BLaER1 (cell line): ENCODE measurements at regions not wholly inside any gene's neighbourhood (a gene's known extent, or its start where the extent isn't known, plus 50 kb on each side); places are given as distances from the start of the nearest gene placed in this dataset.

Experiments
- H3K27ac ChIP-seq: shearing (Covaris generic); formaldehyde crosslinking; 2 replicates; pipeline ENCODE4 v1.8.1; 2022
- H3K27me3 ChIP-seq: shearing (Covaris generic); formaldehyde crosslinking; 2 replicates; pipeline ENCODE4 v1.8.1; 2022
- H3K36me3 ChIP-seq: shearing (Covaris generic); formaldehyde crosslinking; 2 replicates; pipeline ENCODE4 v1.8.1; 2022
- H3K4me1 ChIP-seq: shearing (Covaris generic); formaldehyde crosslinking; 2 replicates; pipeline ENCODE4 v1.8.1; 2022
- H3K4me2 ChIP-seq: shearing (Covaris generic); formaldehyde crosslinking; 2 replicates; pipeline ENCODE4 v1.8.1; 2022
- H3K4me3 ChIP-seq: shearing (Covaris generic); formaldehyde crosslinking; 2 replicates; pipeline ENCODE4 v1.8.1; 2022
- H3K9ac ChIP-seq: shearing (Covaris generic); formaldehyde crosslinking; 2 replicates; pipeline ENCODE4 v1.8.1; 2022
- H3K9me3 ChIP-seq: shearing (Covaris generic); formaldehyde crosslinking; 2 replicates; pipeline ENCODE4 v1.8.1; 2022
- H4K20me1 ChIP-seq: shearing (Covaris generic); formaldehyde crosslinking; 2 replicates; pipeline ENCODE4 v1.8.1; 2022
- Cebpa-rat ChIP-seq: shearing (Covaris generic); IDR thresholded peaks from 2 replicates; pipeline ENCODE4 v1.8.1; 2022

DNA sequence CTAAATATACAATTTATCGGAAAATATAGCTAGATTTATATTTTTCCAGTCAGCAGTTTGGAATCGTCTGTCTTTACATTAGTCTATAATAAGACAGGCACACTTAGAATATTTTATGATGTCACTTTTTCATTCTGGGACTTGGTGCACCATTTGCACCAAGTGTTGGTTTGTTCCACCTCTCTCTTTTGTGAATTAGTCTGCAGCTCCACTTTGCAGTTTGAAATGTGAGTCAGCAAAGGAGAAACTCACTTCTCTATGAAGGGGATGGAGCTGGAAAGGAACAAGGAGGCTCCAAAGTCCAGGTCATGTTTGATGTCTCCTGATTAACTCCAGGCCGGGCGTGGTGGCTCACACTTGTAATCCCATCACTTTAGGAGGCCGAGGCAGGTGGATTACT is 63.8 kb upstream of the RTN4 start:
- H3K4me1 ChIP-seq: peaks cover 99% of the 10 kb centered on the region

DNA sequence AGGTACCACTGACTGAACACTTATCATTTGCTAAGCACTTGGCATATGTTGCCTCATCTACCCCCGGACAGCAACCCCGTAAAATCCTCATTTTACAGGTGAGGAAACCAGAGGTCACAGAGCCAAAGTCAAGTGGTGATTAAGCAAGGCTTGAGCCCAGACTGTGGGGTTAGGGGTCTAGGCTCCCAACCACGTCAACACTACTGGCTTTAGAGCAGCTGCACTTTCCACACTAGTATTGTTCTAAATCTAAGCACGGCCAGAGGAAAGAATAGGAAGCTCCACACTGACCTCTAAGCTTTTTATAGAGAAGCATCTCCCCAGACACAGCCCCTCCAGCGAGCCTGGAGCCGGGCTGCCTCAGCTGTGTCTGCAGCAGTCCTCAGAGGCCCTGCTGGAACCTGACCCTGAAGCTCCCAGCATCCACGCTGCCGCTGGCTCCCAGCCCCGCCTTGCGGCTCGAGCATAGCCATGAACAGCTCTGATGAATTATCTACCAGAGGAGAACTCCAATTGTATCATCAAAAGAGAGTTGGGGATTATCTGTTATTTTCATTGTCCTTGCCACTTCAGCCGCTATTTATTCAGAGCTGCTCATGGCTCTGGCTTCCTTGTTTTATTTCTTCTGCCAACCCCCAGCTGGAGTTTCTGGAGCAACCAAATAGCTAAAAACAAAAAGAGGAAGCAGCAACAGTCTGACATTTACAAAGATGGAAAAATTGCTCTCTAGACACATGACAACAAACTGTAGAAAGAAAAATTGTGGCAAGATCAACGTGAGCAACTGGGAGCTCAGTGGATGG is 62.2 kb upstream of the RTN4 start:
- H3K4me3 ChIP-seq: peak overlapping the region; percentile 56
- no peaks in the 10 kb centered on the region for H3K9me3 ChIP-seq
- H3K4me2 ChIP-seq: peak overlapping the region; percentile 95
- peaks cover 99% of the 10 kb centered on the region for H3K4me1 ChIP-seq
- H3K27ac ChIP-seq: peak overlapping the region; percentile 90
- H4K20me1 ChIP-seq: no peaks in the 10 kb centered on the region
- no peak for TF ChIP-seq Cebpa-rat
- H3K9ac ChIP-seq: peak overlapping the region; percentile 80
- H3K36me3 ChIP-seq: no peaks in the 10 kb centered on the region
- no peaks in the 10 kb centered on the region for H3K27me3 ChIP-seq

More for the DNA sequence above, 63.8 kb upstream of the RTN4 start:
- TF ChIP-seq Cebpa-rat: no peak
- Histone ChIP-seq H3K27ac (no peak overlapping the region), H4K20me1 (peaks cover 1% of the 10 kb centered on the region; the same call in 1 of the 2 replicates), H3K4me2 (peak overlapping the region; percentile 95; the same call in 1 of the 2 replicates), H3K9ac (no peak overlapping the region), H3K27me3 (no peaks in the 10 kb centered on the region), H3K9me3 (no peaks in the 10 kb centered on the region), H3K4me3 (no peak overlapping the region; the same call in 1 of the 2 replicates), H3K36me3 (no peaks in the 10 kb centered on the region)

DNA sequence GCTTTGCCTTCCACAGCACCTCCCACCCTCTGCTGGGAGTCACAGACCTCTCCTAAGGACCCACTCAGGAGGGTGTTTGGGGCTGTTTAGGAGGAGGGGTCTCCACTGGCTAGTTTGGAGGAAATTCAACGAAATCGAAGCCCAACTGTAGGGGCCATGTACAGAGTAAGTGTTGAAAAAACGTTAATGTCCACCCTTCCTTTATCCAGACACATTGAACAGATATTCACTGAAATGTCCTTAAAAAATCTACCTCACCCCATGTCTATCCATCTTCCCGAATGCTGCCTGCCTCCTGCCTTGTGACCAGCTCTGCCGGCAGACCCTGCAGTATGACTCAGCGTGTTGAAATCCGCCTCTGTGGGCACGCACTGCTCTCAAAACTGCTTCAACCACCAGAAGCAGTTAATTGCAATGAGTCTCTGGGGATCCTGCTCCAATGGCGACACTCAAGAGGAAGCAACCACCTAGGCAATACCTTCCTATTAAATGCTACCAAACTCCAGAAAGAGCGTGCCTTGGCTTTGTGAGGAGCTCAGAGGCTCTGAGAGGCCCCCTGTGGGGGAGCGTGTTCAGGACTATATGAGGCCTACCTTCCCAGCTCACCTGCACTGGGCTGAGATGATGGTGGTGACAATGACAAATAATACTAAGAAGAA is 61.4 kb upstream of the RTN4 start:
- Histone ChIP-seq H3K36me3 (no peaks in the 10 kb centered on the region), H4K20me1 (no peaks in the 10 kb centered on the region), H3K27me3 (no peaks in the 10 kb centered on the region), H3K27ac (peak overlapping the region; percentile 90), H3K4me3 (peak overlapping the region; percentile 56), H3K4me2 (peak overlapping the region; percentile 95), H3K4me1 (peaks cover 99% of the 10 kb centered on the region), H3K9ac (peak overlapping the region; percentile 80), H3K9me3 (no peaks in the 10 kb centered on the region)
- TF ChIP-seq Cebpa-rat: peak; percentile 77

DNA sequence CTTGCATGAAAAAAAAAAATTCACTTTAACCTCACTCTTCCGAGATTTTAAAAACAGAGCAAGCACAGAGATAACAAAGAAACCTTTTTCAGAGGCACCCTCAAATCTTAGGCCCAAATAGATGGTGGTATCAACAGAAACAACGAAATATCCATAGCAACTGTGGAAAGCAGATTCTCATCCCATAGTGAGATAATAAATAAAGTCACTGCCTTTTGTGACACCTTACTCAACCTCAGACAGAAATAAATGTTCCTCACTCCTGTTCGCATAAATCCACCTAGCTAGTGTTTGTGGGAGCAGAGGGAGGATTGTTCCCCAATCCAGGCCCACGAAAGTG is 60.9 kb upstream of the RTN4 start:
- peak overlapping the region; percentile 56 for H3K4me3 ChIP-seq
- no peaks in the 10 kb centered on the region for H3K9me3 ChIP-seq
- H3K4me1 ChIP-seq: peaks cover 99% of the 10 kb centered on the region
- H3K27me3 ChIP-seq: no peaks in the 10 kb centered on the region
- H3K4me2 ChIP-seq: peak overlapping the region; percentile 95
- no peaks in the 10 kb centered on the region for H3K36me3 ChIP-seq
- no peak for TF ChIP-seq Cebpa-rat
- H3K9ac ChIP-seq: peak overlapping the region; percentile 80
- peak overlapping the region; percentile 90 for H3K27ac ChIP-seq
- no peaks in the 10 kb centered on the region for H4K20me1 ChIP-seq

DNA sequence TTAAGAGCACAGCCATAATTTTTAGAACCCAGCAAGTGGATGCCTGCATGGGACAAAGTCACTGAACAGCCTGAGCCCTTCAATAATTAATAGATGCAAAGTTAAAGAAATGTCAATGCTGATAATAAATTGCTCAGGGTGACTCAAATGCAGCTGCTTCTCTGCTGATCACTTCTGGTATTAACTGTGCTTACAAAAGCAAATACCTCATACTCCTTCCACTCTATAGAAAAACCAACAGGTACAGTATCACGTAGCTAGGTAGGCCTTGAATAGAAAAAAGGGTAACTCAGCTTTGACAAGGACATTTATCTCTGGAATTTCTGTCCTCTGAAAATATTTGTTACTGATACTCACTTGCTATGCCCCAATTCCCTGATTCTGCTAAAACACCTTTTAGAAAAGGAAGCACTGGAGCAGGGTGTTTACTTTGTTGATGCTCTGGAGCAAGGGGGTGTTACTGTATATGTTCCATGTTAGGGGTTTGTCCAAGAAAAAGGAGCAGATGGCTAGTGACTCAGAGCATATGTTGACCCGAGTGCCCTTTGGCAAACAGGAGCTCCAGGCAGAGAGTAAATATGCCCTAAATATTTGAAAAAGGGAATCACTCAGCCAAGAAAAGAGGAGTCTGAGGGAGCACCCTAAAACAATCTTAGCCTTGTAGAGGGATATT is 59.1 kb upstream of the RTN4 start:
- Histone ChIP-seq H4K20me1 (no peaks in the 10 kb centered on the region), H3K9me3 (no peaks in the 10 kb centered on the region), H3K27me3 (no peaks in the 10 kb centered on the region), H3K27ac (no peak overlapping the region), H3K4me2 (peak overlapping the region; percentile 95; the same call in 1 of the 2 replicates), H3K4me3 (no peak overlapping the region), H3K9ac (no peak overlapping the region), H3K4me1 (peaks cover 100% of the 10 kb centered on the region), H3K36me3 (no peaks in the 10 kb centered on the region)
- TF ChIP-seq Cebpa-rat: no peak

DNA sequence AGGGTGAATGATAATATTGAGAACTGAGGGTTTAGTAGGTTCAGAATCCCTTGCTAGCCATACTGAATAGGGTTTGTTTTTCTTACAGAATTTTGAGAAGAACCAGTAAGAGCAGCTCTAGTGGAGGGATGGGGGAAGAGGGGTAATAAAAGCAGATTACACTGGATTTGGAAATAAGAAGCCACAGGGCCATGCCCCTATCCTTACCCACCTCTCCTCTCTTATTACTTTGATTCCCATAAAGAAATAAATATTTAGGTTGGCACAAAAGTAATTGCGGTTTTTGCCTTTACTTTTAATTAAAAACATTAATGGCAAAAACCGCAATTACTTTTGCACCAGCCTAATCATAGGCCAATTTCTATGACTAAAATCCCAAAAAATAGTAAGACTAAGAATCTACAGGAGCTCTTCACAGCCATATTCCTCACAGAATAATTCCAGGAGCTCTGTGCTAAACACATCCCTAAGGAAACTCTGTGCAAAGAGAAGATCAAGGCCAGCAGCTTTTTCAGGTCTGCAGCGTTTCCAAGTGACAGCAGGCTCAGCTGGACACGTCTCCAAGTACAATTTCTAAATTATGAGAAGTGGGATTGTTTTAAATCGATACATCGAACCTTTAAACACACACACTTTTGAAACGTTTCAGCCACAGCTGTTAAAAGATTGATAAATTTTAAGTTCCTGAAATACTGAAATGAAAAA is 58.4 kb upstream of the RTN4 start:
- Histone ChIP-seq H3K36me3 (no peaks in the 10 kb centered on the region), H3K4me1 (peaks cover 100% of the 10 kb centered on the region)

DNA sequence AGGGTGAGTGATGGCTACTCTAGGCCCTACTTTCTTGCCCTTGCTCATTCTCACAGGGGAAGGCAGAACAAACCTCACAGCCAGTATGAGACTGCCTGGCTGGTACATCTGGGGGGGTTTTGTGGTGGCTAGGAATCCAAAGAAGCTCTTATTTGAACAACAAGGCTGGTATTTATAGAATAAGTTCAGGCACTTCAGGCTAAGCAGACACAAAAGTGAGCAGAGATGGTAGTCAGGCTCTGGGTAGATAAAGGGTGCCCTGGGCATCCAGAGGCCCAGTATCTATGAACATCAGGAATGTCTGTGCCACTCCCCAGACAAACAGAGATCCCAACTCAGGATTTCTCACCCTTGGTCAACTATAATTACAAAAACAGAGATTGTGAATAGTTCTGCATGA is 57.2 kb upstream of the RTN4 start:
- Histone ChIP-seq H4K20me1 (no peaks in the 10 kb centered on the region), H3K27ac (peak overlapping the region; percentile 69), H3K27me3 (no peaks in the 10 kb centered on the region), H3K4me2 (peak overlapping the region; percentile 35), H3K9me3 (no peaks in the 10 kb centered on the region), H3K36me3 (no peaks in the 10 kb centered on the region), H3K4me1 (peaks cover 100% of the 10 kb centered on the region), H3K9ac (no peak overlapping the region), H3K4me3 (no peak overlapping the region)
- no peak for TF ChIP-seq Cebpa-rat

More for the DNA sequence above, 58.4 kb upstream of the RTN4 start:
- Histone ChIP-seq H3K27ac (no peak overlapping the region), H3K9ac (no peak overlapping the region), H3K4me2 (peak overlapping the region; percentile 35; the same call in 1 of the 2 replicates), H4K20me1 (no peaks in the 10 kb centered on the region), H3K9me3 (no peaks in the 10 kb centered on the region), H3K27me3 (no peaks in the 10 kb centered on the region), H3K4me3 (no peak overlapping the region)
- TF ChIP-seq Cebpa-rat: no peak

DNA sequence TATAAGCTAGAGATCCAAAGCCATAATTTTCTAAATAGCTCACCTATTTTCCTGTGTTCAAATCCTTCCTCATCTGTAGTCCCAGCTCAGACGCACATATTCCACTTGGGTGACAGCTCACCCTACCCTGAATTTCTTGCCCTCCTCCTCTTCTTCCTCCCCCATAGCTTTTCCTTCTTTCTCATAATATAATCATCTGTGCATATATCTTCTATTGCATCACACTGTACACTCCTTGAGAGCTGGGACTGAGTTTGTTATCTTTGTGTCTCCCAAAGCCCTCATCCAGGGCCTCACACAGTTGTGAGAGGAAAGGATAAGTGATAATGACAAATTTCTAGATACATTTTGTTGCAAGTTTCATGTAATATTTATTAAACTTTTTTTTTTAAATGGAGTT is 55.9 kb upstream of the RTN4 start:
- no peaks in the 10 kb centered on the region for H3K9me3 ChIP-seq
- no peak overlapping the region for H3K9ac ChIP-seq
- no peak for TF ChIP-seq Cebpa-rat
- H4K20me1 ChIP-seq: no peaks in the 10 kb centered on the region
- H3K4me3 ChIP-seq: no peak overlapping the region
- H3K27me3 ChIP-seq: no peaks in the 10 kb centered on the region
- peak overlapping the region; percentile 11; the same call in 1 of the 2 replicates for H3K4me2 ChIP-seq
- H3K4me1 ChIP-seq: peaks cover 100% of the 10 kb centered on the region
- H3K27ac ChIP-seq: peak overlapping the region; percentile 51; the same call in 1 of the 2 replicates
- H3K36me3 ChIP-seq: no peaks in the 10 kb centered on the region

DNA sequence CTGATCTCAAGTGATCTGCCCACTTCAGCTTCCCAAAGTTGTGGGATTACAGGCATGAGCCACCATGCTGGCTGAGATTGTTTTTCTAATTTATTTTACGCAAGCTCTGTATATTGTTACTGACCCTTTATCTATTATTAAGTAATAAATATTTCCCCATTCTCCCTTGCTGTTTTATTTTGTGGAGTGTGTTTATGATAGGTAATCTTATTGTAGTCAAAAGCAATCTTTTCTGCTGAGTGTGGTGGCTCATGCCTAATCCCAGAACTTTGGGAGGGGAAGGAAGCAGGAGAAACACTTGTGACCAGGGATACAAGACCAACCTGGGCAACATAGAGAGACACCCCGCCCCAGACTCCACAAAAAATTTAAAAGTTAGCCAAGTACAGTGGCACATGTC is 55.2 kb upstream of the RTN4 start:
- Histone ChIP-seq H4K20me1 (no peaks in the 10 kb centered on the region), H3K4me2 (0 out of 2 replicates have a peak overlapping the region, but pooled peaks have one; percentile 67), H3K27ac (peak overlapping the region; percentile 51; the same call in 1 of the 2 replicates), H3K9ac (no peak overlapping the region), H3K4me3 (no peak overlapping the region), H3K27me3 (no peaks in the 10 kb centered on the region), H3K9me3 (no peaks in the 10 kb centered on the region), H3K36me3 (no peaks in the 10 kb centered on the region), H3K4me1 (peaks cover 96% of the 10 kb centered on the region)
- no peak for TF ChIP-seq Cebpa-rat
